ENCODE measurements at regions not wholly inside any gene's neighbourhood (a gene's known extent, or its start where the extent isn't known, plus 50 kb on each side); places are given as distances from the start of the nearest gene placed in this dataset.

GRCh38 chr1:29416267-29417146 is 180.2 kb downstream of the PTPRU start:
- peak; percentile 10 for DNase-seq (ENCODE audit: low read depth)
- peak; percentile 45 for TF ChIP-seq CTCF (conservative IDR thresholded peaks at IDR 0.05; ENCODE audit: low read depth, low read length)
- no peak overlapping the region for H3K4me3 ChIP-seq (ENCODE audit: low read depth, low read length)

- no peak for TF ChIP-seq CTCF (conservative IDR thresholded peaks at IDR 0.05; ENCODE audit: low read depth, low read length)
- H3K4me3 ChIP-seq (ENCODE audit: low read depth, low read length), result no peak overlapping the region
- DNase-seq (ENCODE audit: low read depth), result no peak
Observed at GRCh38 chr1:29415861-29416260, 179.5 kb downstream of the PTPRU start.

GRCh38 chr1:29415156-29415830 is 179.0 kb downstream of the PTPRU start:
- peak; percentile 15 for DNase-seq (ENCODE audit: low read depth)
- TF ChIP-seq CTCF (conservative IDR thresholded peaks at IDR 0.05; ENCODE audit: low read depth, low read length), result peak; percentile 22
- no peak overlapping the region for H3K4me3 ChIP-seq (ENCODE audit: low read depth, low read length)

- H3K4me3 ChIP-seq (ENCODE audit: low read depth, low read length), result no peak overlapping the region
- TF ChIP-seq CTCF (conservative IDR thresholded peaks at IDR 0.05; ENCODE audit: low read depth, low read length), result no peak
- no peak for DNase-seq (ENCODE audit: low read depth)
Observed at GRCh38 chr1:29414086-29414485, 177.8 kb downstream of the PTPRU start.

GRCh38 chr1:29413661-29414060 is 177.3 kb downstream of the PTPRU start:
- DNase-seq (ENCODE audit: low read depth), result no peak
- no peak overlapping the region for H3K4me3 ChIP-seq (ENCODE audit: low read depth, low read length)
- TF ChIP-seq CTCF (conservative IDR thresholded peaks at IDR 0.05; ENCODE audit: low read depth, low read length), result no peak

GRCh38 chr1:29412591-29412990 is 176.3 kb downstream of the PTPRU start:
- DNase-seq (ENCODE audit: low read depth), result no peak
- TF ChIP-seq CTCF (conservative IDR thresholded peaks at IDR 0.05; ENCODE audit: low read depth, low read length), result no peak
- no peak overlapping the region for H3K4me3 ChIP-seq (ENCODE audit: low read depth, low read length)

Measured in choroid plexus epithelial cell (primary cell).